ENCODE measurements at regions not wholly inside any gene's neighbourhood (a gene's known extent, or its start where the extent isn't known, plus 50 kb on each side); places are given as distances from the start of the nearest gene placed in this dataset.

GRCh38 chr5:33363537-33363936 is 77.2 kb upstream of the TARS1 start:
- H3K4me2 ChIP-seq (ENCODE audit: low read length): no peak overlapping the region
- H2AFZ ChIP-seq (ENCODE audit: low read depth, low read length): no peak overlapping the region
- H3K9ac ChIP-seq (ENCODE audit: low read length): no peak overlapping the region

GRCh38 chr5:33364406-33364805 is 76.4 kb upstream of the TARS1 start:
- no peak overlapping the region for H2AFZ ChIP-seq (ENCODE audit: low read depth, low read length)
- no peaks in the 10 kb centered on the region for H3K36me3 ChIP-seq (ENCODE audit: insufficient read depth, low read length)
- no peak overlapping the region for H3K4me2 ChIP-seq (ENCODE audit: low read length)
- TF ChIP-seq SMC3 (conservative IDR thresholded peaks at IDR 0.05; ENCODE audit: poor library complexity) (no peak), TAF1 (IDR thresholded peaks at IDR 0.05; ENCODE audit: low read depth) (no peak), REST (IDR thresholded peaks at IDR 0.05; ENCODE audit: borderline replicate concordance) (no peak), EZH2 (IDR thresholded peaks at IDR 0.05; ENCODE audit: borderline replicate concordance, insufficient read depth, low read length, poor library complexity, severe bottlenecking) (no peak), EP300 (conservative IDR thresholded peaks at IDR 0.05; ENCODE audit: poor library complexity, severe bottlenecking) (no peak), MXI1 (conservative IDR thresholded peaks at IDR 0.05; ENCODE audit: poor library complexity, severe bottlenecking) (no peak)
- H3K9ac ChIP-seq (ENCODE audit: low read length): no peak overlapping the region
- H3K9me2 ChIP-seq (ENCODE audit: insufficient read depth, low read length): no peaks in the 10 kb centered on the region
- H3K27me3 ChIP-seq (ENCODE audit: insufficient read depth, low read depth, low read length): no peaks in the 10 kb centered on the region
- no peaks in the 10 kb centered on the region for H4K20me1 ChIP-seq (ENCODE audit: insufficient read depth)
- H3K9me3 ChIP-seq (ENCODE audit: low read length): no peaks in the 10 kb centered on the region
- H3K27ac ChIP-seq (ENCODE audit: low read length): no peak overlapping the region
- no peaks in the 10 kb centered on the region for H3F3A ChIP-seq (ENCODE audit: insufficient read depth, low read length, poor library complexity, severe bottlenecking)
- H3K79me2 ChIP-seq (replicated peaks; ENCODE audit: insufficient read depth, low read length): no peaks in the 10 kb centered on the region
- no peak overlapping the region for H3K4me3 ChIP-seq (ENCODE audit: low read length)

More at GRCh38 chr5:33363537-33363936, 77.2 kb upstream of the TARS1 start:
- no peak for TF ChIP-seq REST (IDR thresholded peaks at IDR 0.05; ENCODE audit: borderline replicate concordance)
- TF ChIP-seq EZH2 (IDR thresholded peaks at IDR 0.05; ENCODE audit: borderline replicate concordance, insufficient read depth, low read length, poor library complexity, severe bottlenecking): no peak
- no peak for TF ChIP-seq TAF1 (IDR thresholded peaks at IDR 0.05; ENCODE audit: low read depth)
- TF ChIP-seq MXI1 (conservative IDR thresholded peaks at IDR 0.05; ENCODE audit: poor library complexity, severe bottlenecking): no peak
- Histone ChIP-seq H3K9me3 (ENCODE audit: low read length) (no peaks in the 10 kb centered on the region), H3K9me2 (ENCODE audit: insufficient read depth, low read length) (no peaks in the 10 kb centered on the region), H3K27me3 (ENCODE audit: insufficient read depth, low read depth, low read length) (no peaks in the 10 kb centered on the region), H4K20me1 (ENCODE audit: insufficient read depth) (no peaks in the 10 kb centered on the region), H3K4me3 (ENCODE audit: low read length) (no peak overlapping the region), H3K79me2 (replicated peaks; ENCODE audit: insufficient read depth, low read length) (no peaks in the 10 kb centered on the region), H3K27ac (ENCODE audit: low read length) (no peak overlapping the region), H3F3A (ENCODE audit: insufficient read depth, low read length, poor library complexity, severe bottlenecking) (no peaks in the 10 kb centered on the region), H3K36me3 (ENCODE audit: insufficient read depth, low read length) (no peaks in the 10 kb centered on the region)

All from neural cell (in vitro differentiated cells).